CD4-positive, alpha-beta T cell (primary cell): ENCODE measurements at regions not wholly inside any gene's neighbourhood (a gene's known extent, or its start where the extent isn't known, plus 50 kb on each side); places are given as distances from the start of the nearest gene placed in this dataset.

Experiments used
- ATAC-seq: fragments of 200-7000 bp; cut with Tn5 transposase; one replicate; pipeline ENCODE4 v1.10.0; 2022; ENCODE audit warnings: mild to moderate bottlenecking; ENCODE audit not compliant: poor library complexity
- CTCF ChIA-PET: fragments of 350-600 bp; sonication (Branson Sonifier 250); formaldehyde crosslinking; loops from one replicate; lab custom pipeline; 2021; ENCODE audit warnings: antibody characterized with exemption, inconsistent platforms; lab: Charles Lee
- POLR2A ChIA-PET: fragments of 350-600 bp; sonication (Branson Sonifier 250); formaldehyde crosslinking; loops from one replicate; lab custom pipeline; 2021; ENCODE audit warnings: antibody characterized with exemption, inconsistent platforms; lab: Charles Lee
- DNase-seq, 14 experiments: peaks; one replicate each; pipeline ENCODE4 v3.0.0-alpha.2; 2013 to 2020; ENCODE audit warnings: mixed read lengths in 2 of 14
- H3K27ac ChIP-seq, 2 donors: one replicate each; pipeline versions ENCODE4 v1.5.1 to v1.7.0; 2013; ENCODE audit warnings: low read length in 2 of 2, low read depth in 1 of 2, mild to moderate bottlenecking in 1 of 2
- H3K27me3 ChIP-seq, 2 experiments: 1 replicate in 1 of 2; 2 replicates in 1 of 2; pipeline versions ENCODE4 v1.6.1 to v1.7.0; 2013; ENCODE audit warnings: low read length in 2 of 2, control low read depth in 1 of 2, mild to moderate bottlenecking in 1 of 2, moderate library complexity in 1 of 2; ENCODE audit not compliant: insufficient read depth in 2 of 2, control insufficient read depth in 1 of 2
- H3K36me3 ChIP-seq: one replicate; pipeline ENCODE4 v1.6.1; 2013; ENCODE audit warnings: low read length, control low read depth; ENCODE audit not compliant: insufficient read depth
- H3K4me1 ChIP-seq: one replicate; pipeline ENCODE4 v1.6.1; 2013; ENCODE audit warnings: low read length, control low read depth; ENCODE audit not compliant: insufficient read depth
- H3K4me3 ChIP-seq: one replicate; pipeline ENCODE4 v1.5.1; 2013; ENCODE audit warnings: mild to moderate bottlenecking, low read length, moderate library complexity
- H3K9me3 ChIP-seq, 2 experiments: 1 replicate in 1 of 2; 2 replicates in 1 of 2; pipeline versions ENCODE4 v1.6.1 to v1.7.0; 2013; ENCODE audit warnings: low read length in 2 of 2, mild to moderate bottlenecking in 2 of 2, control low read depth in 1 of 2, moderate library complexity in 1 of 2; ENCODE audit not compliant: control insufficient read depth in 1 of 2, insufficient read depth in 1 of 2
- H3K27ac Mint-ChIP-seq: one replicate; pipeline ENCODE4 v1.8.0; 2020; ENCODE audit warnings: mixed read lengths
- H3K27me3 Mint-ChIP-seq: one replicate; pipeline ENCODE4 v1.8.0; 2021; ENCODE audit warnings: mixed read lengths
- H3K36me3 Mint-ChIP-seq: one replicate; pipeline ENCODE4 v1.8.0; 2021; ENCODE audit warnings: low read depth, mixed read lengths
- H3K4me1 Mint-ChIP-seq: one replicate; pipeline ENCODE4 v1.8.0; 2021; ENCODE audit warnings: low read depth, mixed read lengths
- H3K4me3 Mint-ChIP-seq: one replicate; pipeline ENCODE4 v1.8.0; 2020; ENCODE audit warnings: mild to moderate bottlenecking, mixed read lengths
- H3K9me3 Mint-ChIP-seq: one replicate; pipeline ENCODE4 v1.8.0; 2020; ENCODE audit warnings: mixed read lengths
- CTCF ChIP-seq: fragments of 200-600 bp; IDR thresholded peaks from one replicate; pipeline ENCODE4 v1.8.0; 2022; ENCODE audit warnings: antibody characterized with exemption, mild to moderate bottlenecking
- intact Hi-C, 2 experiments: fragments of 100-400 bp; cut with DNase I in 1 of 2; cut with micrococcal nuclease in 1 of 2; formaldehyde crosslinking; loops; one replicate each; pipeline versions ENCODE4 v1.15.1 to v1.9.0; 2023 to 2025; cut with DNase I, micrococcal nuclease

GRCh38 chr5:18811661-18812060 is 1176.3 kb downstream of the CDH18 start:
- ChIA-PET CTCF (no interaction called here), POLR2A (no interaction called here)
- TF ChIP-seq CTCF: no peak
- ATAC-seq (no peak), DNase-seq (no peak)
- no peak overlapping the region for H3K27ac Mint-ChIP-seq
- no peaks in the 10 kb centered on the region for H3K4me1 ChIP-seq
- no peaks in the 10 kb centered on the region for H3K9me3 ChIP-seq
- H3K4me3 ChIP-seq: no peak overlapping the region
- peaks cover 8% of the 10 kb centered on the region for H3K27me3 Mint-ChIP-seq
- H3K27me3 ChIP-seq: no peaks in the 10 kb centered on the region
- no peaks in the 10 kb centered on the region for H3K4me1 Mint-ChIP-seq
- no peak overlapping the region for H3K4me3 Mint-ChIP-seq
- no peaks in the 10 kb centered on the region for H3K36me3 Mint-ChIP-seq
- no peak overlapping the region for H3K27ac ChIP-seq
- intact Hi-C loops: no loop called here
- H3K36me3 ChIP-seq: no peaks in the 10 kb centered on the region
- no peaks in the 10 kb centered on the region for H3K9me3 Mint-ChIP-seq

GRCh38 chr5:18828351-18828750 is 1159.6 kb downstream of the CDH18 start:
- H3K4me3 ChIP-seq: no peak overlapping the region
- ChIA-PET POLR2A (no interaction called here), CTCF (no interaction called here)
- no peaks in the 10 kb centered on the region for H3K27me3 ChIP-seq
- H3K27ac ChIP-seq: no peak overlapping the region
- TF ChIP-seq CTCF: no peak
- H3K9me3 Mint-ChIP-seq: no peaks in the 10 kb centered on the region
- no peaks in the 10 kb centered on the region for H3K4me1 Mint-ChIP-seq
- H3K9me3 ChIP-seq: peaks cover 0 to 3% of the 10 kb centered on the region in 2 experiments
- DNase-seq (no peak), ATAC-seq (no peak)
- H3K36me3 Mint-ChIP-seq: no peaks in the 10 kb centered on the region
- H3K4me3 Mint-ChIP-seq: no peak overlapping the region
- H3K4me1 ChIP-seq: no peaks in the 10 kb centered on the region
- intact Hi-C loops: no loop called here
- H3K27ac Mint-ChIP-seq: no peak overlapping the region
- no peaks in the 10 kb centered on the region for H3K27me3 Mint-ChIP-seq
- H3K36me3 ChIP-seq: no peaks in the 10 kb centered on the region

- no peak for TF ChIP-seq CTCF
Observed at GRCh38 chr5:18829539-18829938, 1158.5 kb downstream of the CDH18 start.

More at GRCh38 chr5:18829539-18829938, 1158.5 kb downstream of the CDH18 start:
- Mint-ChIP-seq H3K4me1 (no peaks in the 10 kb centered on the region), H3K36me3 (no peaks in the 10 kb centered on the region), H3K4me3 (no peak overlapping the region), H3K9me3 (no peaks in the 10 kb centered on the region), H3K27ac (no peak overlapping the region), H3K27me3 (no peaks in the 10 kb centered on the region)
- intact Hi-C loops: no loop called here
- H3K27ac ChIP-seq: no peak overlapping the region
- no peak for ATAC-seq
- no peak for DNase-seq
- H3K4me3 ChIP-seq: no peak overlapping the region
- peaks cover 0 to 3% of the 10 kb centered on the region in 2 experiments for H3K9me3 ChIP-seq
- ChIA-PET CTCF (no interaction called here), POLR2A (no interaction called here)
- no peaks in the 10 kb centered on the region for H3K4me1 ChIP-seq
- no peaks in the 10 kb centered on the region for H3K27me3 ChIP-seq
- no peaks in the 10 kb centered on the region for H3K36me3 ChIP-seq
